Body of pancreas (tissue), 4 donors: ENCODE measurements at regions not wholly inside any gene's neighbourhood (a gene's known extent, or its start where the extent isn't known, plus 50 kb on each side); places are given as distances from the start of the nearest gene placed in this dataset.

Experiments used
- POLR2A ChIP-seq, 3 donors: fragments of 450-650 bp; IDR thresholded peaks; one replicate each; pipeline ENCODE4 v1.6.1; 2016; ENCODE audit warnings: antibody characterized with exemption in 3 of 3, mild to moderate bottlenecking in 2 of 3
- TF ChIP-seq, protein P1 (sequence below), 7 experiments: fragments of 450-650 bp in 4 of 7; fragments of 200-600 bp in 3 of 7; sonication (generic) in 3 of 7; IDR thresholded peaks; one replicate each; pipeline ENCODE4 v1.5.1; 2016 to 2019; ENCODE audit warnings: antibody characterized with exemption in 7 of 7

DNA sequence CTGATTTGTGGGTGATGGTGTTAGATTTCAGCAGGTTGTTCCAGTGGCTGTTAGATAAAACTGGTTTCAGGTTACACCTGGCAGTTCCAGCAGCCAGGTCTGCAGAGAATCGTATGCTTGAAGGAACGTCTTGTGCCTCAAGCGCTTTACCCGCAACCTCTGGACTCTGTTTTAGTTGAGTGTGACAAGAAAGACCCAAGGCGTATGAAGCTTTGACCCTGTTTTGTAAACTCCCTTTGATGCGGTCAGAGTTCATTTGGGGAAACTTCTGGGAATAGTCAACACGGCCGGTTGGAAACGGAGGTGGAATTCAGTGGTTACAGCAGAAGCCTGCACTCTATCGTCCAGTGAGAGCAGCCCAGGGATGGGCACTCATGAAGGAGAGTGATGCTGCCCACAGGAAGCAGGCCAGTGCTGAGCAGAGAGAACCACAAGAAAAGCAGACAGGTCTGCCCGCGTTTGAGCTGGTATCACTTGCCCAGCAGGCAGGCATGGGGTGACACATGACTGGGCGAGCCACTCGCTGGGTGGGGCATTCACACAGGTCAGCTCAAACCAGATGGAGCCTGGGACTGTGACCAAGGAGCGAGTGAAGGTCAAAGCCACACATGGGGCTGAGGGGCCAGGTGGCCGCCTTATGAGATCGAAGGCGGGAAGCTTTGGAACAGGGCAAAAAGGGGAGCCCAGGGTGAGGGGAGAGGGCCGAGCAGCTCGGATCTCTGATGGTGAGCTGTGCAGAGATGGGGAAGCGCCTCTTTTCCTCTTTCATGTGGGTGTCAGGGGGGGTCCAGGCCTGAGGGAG, 99.6 kb upstream of the MBOAT2 start:
- TF ChIP-seq, protein P1, sequence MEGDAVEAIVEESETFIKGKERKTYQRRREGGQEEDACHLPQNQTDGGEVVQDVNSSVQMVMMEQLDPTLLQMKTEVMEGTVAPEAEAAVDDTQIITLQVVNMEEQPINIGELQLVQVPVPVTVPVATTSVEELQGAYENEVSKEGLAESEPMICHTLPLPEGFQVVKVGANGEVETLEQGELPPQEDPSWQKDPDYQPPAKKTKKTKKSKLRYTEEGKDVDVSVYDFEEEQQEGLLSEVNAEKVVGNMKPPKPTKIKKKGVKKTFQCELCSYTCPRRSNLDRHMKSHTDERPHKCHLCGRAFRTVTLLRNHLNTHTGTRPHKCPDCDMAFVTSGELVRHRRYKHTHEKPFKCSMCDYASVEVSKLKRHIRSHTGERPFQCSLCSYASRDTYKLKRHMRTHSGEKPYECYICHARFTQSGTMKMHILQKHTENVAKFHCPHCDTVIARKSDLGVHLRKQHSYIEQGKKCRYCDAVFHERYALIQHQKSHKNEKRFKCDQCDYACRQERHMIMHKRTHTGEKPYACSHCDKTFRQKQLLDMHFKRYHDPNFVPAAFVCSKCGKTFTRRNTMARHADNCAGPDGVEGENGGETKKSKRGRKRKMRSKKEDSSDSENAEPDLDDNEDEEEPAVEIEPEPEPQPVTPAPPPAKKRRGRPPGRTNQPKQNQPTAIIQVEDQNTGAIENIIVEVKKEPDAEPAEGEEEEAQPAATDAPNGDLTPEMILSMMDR (IDR thresholded peaks at IDR 0.05) = no peak
- TF ChIP-seq POLR2A (IDR thresholded peaks at IDR 0.05) = no peak
